ENCODE measurements at regions not wholly inside any gene's neighbourhood (a gene's known extent, or its start where the extent isn't known, plus 50 kb on each side); places are given as distances from the start of the nearest gene placed in this dataset.

DNA sequence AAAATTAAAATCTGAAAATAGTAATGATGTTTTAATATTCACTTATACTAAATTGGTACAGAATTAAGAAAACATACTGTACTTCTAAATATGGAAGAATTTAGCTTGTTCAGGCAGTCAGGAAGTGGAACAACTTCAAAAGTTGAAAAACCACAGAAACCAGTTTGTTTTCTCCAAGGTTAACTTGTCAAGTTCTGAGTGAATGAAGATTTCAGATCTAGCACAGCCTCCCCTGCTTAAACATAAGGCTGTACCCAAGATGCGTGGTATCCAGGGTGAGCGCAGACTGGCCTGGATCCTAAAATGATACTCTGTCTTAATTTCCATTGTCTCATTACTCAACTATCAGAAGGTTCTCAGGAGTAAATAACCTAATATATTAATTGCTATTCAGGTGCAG lies 730.7 kb upstream of the KIF2B start:
- TF ChIP-seq RAD21 (IDR thresholded peaks at IDR 0.05; ENCODE audit: low read depth): no peak
- no peak for TF ChIP-seq FOXM1 (IDR thresholded peaks at IDR 0.05; ENCODE audit: borderline replicate concordance, low read depth)

DNA sequence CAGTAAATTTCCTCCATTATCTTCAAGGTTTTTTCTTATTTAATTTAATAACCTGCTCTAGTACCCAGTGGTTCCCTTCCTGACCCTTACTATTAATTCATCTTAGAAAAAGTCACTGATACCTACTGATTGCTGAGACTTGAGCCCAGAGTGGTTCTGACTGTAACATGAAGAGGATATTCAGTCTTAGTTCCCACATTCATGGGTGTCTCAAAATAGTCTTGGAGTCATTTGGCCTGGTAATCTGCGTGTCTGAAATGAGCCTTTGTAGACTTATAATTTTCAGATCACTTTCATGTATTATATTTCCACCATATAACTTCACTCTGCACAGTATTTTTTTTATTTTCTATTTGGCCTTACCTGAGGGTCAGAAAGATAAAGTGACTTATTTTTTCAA lies 732.0 kb upstream of the KIF2B start:
- no peak for TF ChIP-seq TEAD4 (IDR thresholded peaks at IDR 0.05)
- TF ChIP-seq CREB1 (IDR thresholded peaks at IDR 0.05; ENCODE audit: low read depth): no peak
- TF ChIP-seq ZBTB7A (IDR thresholded peaks at IDR 0.05; ENCODE audit: low read depth): no peak
- no peak for TF ChIP-seq CEBPB (IDR thresholded peaks at IDR 0.05)
- TF ChIP-seq, protein P1, sequence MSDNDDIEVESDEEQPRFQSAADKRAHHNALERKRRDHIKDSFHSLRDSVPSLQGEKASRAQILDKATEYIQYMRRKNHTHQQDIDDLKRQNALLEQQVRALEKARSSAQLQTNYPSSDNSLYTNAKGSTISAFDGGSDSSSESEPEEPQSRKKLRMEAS (IDR thresholded peaks at IDR 0.05): no peak

DNA sequence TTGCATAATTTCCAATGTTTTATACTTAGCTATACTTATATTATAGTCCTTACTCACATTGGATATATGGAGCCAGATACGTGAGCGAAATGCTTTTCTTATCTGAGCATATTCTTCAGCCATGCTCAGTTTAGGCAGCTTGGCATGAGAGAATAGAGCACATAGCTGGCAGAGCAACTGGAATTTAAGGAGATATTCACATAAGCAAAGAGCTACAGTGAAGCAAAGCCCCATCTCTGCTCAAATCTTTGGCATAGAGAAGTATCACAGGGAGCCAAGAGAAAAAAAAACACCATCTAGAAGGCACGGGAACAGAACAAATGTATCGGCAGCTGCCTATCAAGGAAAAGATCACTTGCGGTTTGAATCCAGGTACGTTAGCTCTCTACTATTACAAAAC lies 734.2 kb upstream of the KIF2B start:
- no peak for TF ChIP-seq NFIC (IDR thresholded peaks at IDR 0.05)
- no peak for TF ChIP-seq TEAD4 (IDR thresholded peaks at IDR 0.05)
- TF ChIP-seq FOXM1 (IDR thresholded peaks at IDR 0.05; ENCODE audit: borderline replicate concordance, low read depth): no peak
- TF ChIP-seq EP300 (IDR thresholded peaks at IDR 0.05; ENCODE audit: borderline replicate concordance): no peak
- TF ChIP-seq YY1 (IDR thresholded peaks at IDR 0.05; ENCODE audit: low read depth): no peak
- no peak for TF ChIP-seq EGR1 (IDR thresholded peaks at IDR 0.05)
- no peak for TF ChIP-seq TAF1 (IDR thresholded peaks at IDR 0.05; ENCODE audit: low read depth)
- TF ChIP-seq TCF12 (IDR thresholded peaks at IDR 0.05; ENCODE audit: low read depth): no peak
- TF ChIP-seq CREB1 (IDR thresholded peaks at IDR 0.05; ENCODE audit: low read depth): no peak
- no peak for TF ChIP-seq ZBTB7A (IDR thresholded peaks at IDR 0.05; ENCODE audit: low read depth)
- TF ChIP-seq, protein P1 (IDR thresholded peaks at IDR 0.05): no peak
- TF ChIP-seq RAD21 (IDR thresholded peaks at IDR 0.05; ENCODE audit: low read depth): no peak
- TF ChIP-seq, protein P2, sequence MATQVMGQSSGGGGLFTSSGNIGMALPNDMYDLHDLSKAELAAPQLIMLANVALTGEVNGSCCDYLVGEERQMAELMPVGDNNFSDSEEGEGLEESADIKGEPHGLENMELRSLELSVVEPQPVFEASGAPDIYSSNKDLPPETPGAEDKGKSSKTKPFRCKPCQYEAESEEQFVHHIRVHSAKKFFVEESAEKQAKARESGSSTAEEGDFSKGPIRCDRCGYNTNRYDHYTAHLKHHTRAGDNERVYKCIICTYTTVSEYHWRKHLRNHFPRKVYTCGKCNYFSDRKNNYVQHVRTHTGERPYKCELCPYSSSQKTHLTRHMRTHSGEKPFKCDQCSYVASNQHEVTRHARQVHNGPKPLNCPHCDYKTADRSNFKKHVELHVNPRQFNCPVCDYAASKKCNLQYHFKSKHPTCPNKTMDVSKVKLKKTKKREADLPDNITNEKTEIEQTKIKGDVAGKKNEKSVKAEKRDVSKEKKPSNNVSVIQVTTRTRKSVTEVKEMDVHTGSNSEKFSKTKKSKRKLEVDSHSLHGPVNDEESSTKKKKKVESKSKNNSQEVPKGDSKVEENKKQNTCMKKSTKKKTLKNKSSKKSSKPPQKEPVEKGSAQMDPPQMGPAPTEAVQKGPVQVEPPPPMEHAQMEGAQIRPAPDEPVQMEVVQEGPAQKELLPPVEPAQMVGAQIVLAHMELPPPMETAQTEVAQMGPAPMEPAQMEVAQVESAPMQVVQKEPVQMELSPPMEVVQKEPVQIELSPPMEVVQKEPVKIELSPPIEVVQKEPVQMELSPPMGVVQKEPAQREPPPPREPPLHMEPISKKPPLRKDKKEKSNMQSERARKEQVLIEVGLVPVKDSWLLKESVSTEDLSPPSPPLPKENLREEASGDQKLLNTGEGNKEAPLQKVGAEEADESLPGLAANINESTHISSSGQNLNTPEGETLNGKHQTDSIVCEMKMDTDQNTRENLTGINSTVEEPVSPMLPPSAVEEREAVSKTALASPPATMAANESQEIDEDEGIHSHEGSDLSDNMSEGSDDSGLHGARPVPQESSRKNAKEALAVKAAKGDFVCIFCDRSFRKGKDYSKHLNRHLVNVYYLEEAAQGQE (IDR thresholded peaks at IDR 0.05; ENCODE audit: low read depth): no peak

DNA sequence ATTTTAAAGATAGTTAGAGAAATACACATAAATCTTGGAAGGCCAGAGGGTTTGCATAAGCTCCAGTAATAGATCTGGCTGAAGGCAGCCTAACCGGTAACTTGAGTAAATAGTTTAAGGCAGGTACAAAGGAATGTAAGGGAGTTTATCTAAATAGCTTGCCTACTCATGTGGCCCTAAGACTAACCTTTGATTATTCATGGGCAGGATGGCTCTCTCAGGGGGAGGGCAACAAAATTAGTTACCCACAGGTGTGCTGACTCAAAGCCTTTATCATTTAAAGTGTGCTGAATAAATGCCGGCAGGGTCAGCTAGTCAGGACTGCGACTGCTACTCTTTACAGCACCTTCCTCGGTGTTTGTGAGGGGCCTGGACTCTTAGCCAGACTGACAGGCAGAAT lies 761.3 kb upstream of the KIF2B start:
- TF ChIP-seq NFIC (IDR thresholded peaks at IDR 0.05): no peak
- TF ChIP-seq CEBPB (IDR thresholded peaks at IDR 0.05): no peak
- no peak for TF ChIP-seq TCF12 (IDR thresholded peaks at IDR 0.05; ENCODE audit: low read depth)
- TF ChIP-seq, protein P1 (IDR thresholded peaks at IDR 0.05): no peak
- TF ChIP-seq YY1 (IDR thresholded peaks at IDR 0.05; ENCODE audit: low read depth): no peak
- no peak for TF ChIP-seq TEAD4 (IDR thresholded peaks at IDR 0.05)
- TF ChIP-seq FOXM1 (IDR thresholded peaks at IDR 0.05; ENCODE audit: borderline replicate concordance, low read depth): no peak
- no peak for TF ChIP-seq RAD21 (IDR thresholded peaks at IDR 0.05; ENCODE audit: low read depth)
- no peak for TF ChIP-seq EGR1 (IDR thresholded peaks at IDR 0.05)
- TF ChIP-seq CREB1 (IDR thresholded peaks at IDR 0.05; ENCODE audit: low read depth): no peak
- TF ChIP-seq, protein P2 (IDR thresholded peaks at IDR 0.05; ENCODE audit: low read depth): no peak
- no peak for TF ChIP-seq ZBTB7A (IDR thresholded peaks at IDR 0.05; ENCODE audit: low read depth)
- TF ChIP-seq, protein P3, sequence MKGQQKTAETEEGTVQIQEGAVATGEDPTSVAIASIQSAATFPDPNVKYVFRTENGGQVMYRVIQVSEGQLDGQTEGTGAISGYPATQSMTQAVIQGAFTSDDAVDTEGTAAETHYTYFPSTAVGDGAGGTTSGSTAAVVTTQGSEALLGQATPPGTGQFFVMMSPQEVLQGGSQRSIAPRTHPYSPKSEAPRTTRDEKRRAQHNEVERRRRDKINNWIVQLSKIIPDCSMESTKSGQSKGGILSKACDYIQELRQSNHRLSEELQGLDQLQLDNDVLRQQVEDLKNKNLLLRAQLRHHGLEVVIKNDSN (IDR thresholded peaks at IDR 0.05): no peak
- TF ChIP-seq EP300 (IDR thresholded peaks at IDR 0.05; ENCODE audit: borderline replicate concordance): no peak
- no peak for TF ChIP-seq TAF1 (IDR thresholded peaks at IDR 0.05; ENCODE audit: low read depth)

DNA sequence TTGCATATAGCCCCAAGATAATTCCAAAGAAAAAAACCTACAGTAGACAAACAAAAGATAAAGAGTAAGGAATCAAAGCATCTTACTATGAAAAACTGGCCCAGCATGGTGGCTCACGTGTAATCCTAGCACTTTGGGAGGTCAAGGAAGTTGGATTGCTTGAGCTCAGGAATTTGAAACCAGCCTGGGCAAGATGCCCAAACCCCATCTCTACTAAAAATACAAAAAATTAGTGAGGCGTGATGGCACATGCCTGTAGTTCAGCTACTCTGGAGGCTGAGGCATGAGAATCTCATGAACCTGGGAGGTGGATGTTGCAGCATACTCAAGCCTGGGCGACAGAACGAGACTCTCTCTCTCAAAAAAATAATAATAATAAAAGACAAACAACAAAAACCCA lies 764.7 kb upstream of the KIF2B start:
- TF ChIP-seq TEAD4 (IDR thresholded peaks at IDR 0.05) (no peak), EP300 (IDR thresholded peaks at IDR 0.05; ENCODE audit: borderline replicate concordance) (no peak), ZBTB7A (IDR thresholded peaks at IDR 0.05; ENCODE audit: low read depth) (no peak), CEBPB (IDR thresholded peaks at IDR 0.05) (no peak)
- TF ChIP-seq, protein P1 (IDR thresholded peaks at IDR 0.05): no peak

DNA sequence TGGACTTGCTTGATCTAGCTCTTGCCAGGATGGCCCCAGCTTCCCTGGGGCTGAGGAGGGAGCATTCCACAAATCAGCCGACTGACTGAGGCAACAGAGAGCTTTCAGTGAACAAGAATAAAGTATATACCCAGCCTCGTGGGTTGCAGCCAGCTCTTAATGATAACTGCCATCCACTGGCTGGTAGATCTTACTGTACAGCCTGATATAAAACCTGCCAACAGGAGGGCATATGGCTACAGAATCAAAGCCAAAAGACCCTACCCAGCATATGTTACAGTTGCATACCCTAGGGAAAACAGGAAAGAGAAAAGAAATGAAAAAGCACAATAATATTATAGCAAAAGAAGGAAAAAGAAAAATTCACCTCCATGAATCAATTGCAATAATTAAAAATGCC lies 775.9 kb upstream of the KIF2B start:
- TF ChIP-seq TEAD4 (IDR thresholded peaks at IDR 0.05) (no peak), EGR1 (IDR thresholded peaks at IDR 0.05) (no peak), RAD21 (IDR thresholded peaks at IDR 0.05; ENCODE audit: low read depth) (no peak), TCF12 (IDR thresholded peaks at IDR 0.05; ENCODE audit: low read depth) (no peak)

DNA sequence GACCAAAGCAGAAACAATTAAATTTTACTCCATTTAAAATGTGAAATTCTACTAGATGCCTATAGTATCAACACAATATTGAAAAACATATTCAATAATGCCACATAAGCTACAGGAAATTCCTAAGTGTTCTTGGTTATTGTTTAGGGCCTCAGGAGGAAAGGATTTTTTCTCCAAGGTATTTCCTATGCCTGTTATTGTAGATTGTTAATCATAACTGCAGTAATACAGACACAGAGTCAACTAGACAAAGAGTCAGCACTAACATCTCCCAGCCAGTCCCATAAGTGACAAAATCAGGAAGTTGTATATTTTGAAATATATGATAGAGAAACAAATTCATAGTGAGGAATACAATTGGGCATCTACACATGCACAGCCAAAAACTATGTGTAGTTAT lies 782.7 kb upstream of the KIF2B start:
- no peak for TF ChIP-seq FOXM1 (IDR thresholded peaks at IDR 0.05; ENCODE audit: borderline replicate concordance, low read depth)
- no peak for TF ChIP-seq TEAD4 (IDR thresholded peaks at IDR 0.05)
- no peak for TF ChIP-seq TAF1 (IDR thresholded peaks at IDR 0.05; ENCODE audit: low read depth)
- TF ChIP-seq CREB1 (IDR thresholded peaks at IDR 0.05; ENCODE audit: low read depth): no peak
- TF ChIP-seq RAD21 (IDR thresholded peaks at IDR 0.05; ENCODE audit: low read depth): no peak
- TF ChIP-seq ZBTB7A (IDR thresholded peaks at IDR 0.05; ENCODE audit: low read depth): no peak
- no peak for TF ChIP-seq NFIC (IDR thresholded peaks at IDR 0.05)
- TF ChIP-seq TCF12 (IDR thresholded peaks at IDR 0.05; ENCODE audit: low read depth): no peak
- TF ChIP-seq, protein P2 (IDR thresholded peaks at IDR 0.05; ENCODE audit: low read depth): no peak
- TF ChIP-seq, protein P1 (IDR thresholded peaks at IDR 0.05): no peak
- TF ChIP-seq EP300 (IDR thresholded peaks at IDR 0.05; ENCODE audit: borderline replicate concordance): no peak
- TF ChIP-seq, protein P3 (IDR thresholded peaks at IDR 0.05): no peak
- no peak for TF ChIP-seq EGR1 (IDR thresholded peaks at IDR 0.05)
- no peak for TF ChIP-seq CEBPB (IDR thresholded peaks at IDR 0.05)
- no peak for TF ChIP-seq YY1 (IDR thresholded peaks at IDR 0.05; ENCODE audit: low read depth)

All from Ishikawa (cell line).